Heart left ventricle (tissue), 13 donors: ENCODE measurements at regions not wholly inside any gene's neighbourhood (a gene's known extent, or its start where the extent isn't known, plus 50 kb on each side); places are given as distances from the start of the nearest gene placed in this dataset.

Experiments
- POLR2A ChIP-seq, 2 donors: fragments of 450-650 bp; IDR thresholded peaks; one replicate each; pipeline ENCODE4 v1.6.1; 2017; ENCODE audit warnings: antibody characterized with exemption in 2 of 2, mild to moderate bottlenecking in 2 of 2, moderate library complexity in 2 of 2
- TF ChIP-seq, protein P1 (sequence below), 12 donors: fragments of 200-600 bp; sonication (generic) in 4 of 12; IDR thresholded peaks; one replicate each; pipeline versions ENCODE4 v1.5.0 to v1.8.0; 2018 to 2022; ENCODE audit warnings: antibody characterized with exemption in 12 of 12, mild to moderate bottlenecking in 5 of 12
- donor health status: ischemic (EF 13 %, LVEDD 7.1; RV severe dilation, severe dysfunction).
- donor health status: DM: no; HTN: yes; CAD: no.
- donor health status: DM: no; HTN: no; CAD: no.
- donor health status: ischemic (EF 25% LVEDD 6.9; RV normal size, moderate dysfunction).
- donor health status: ischemic (EF 25% LVEDD 5.7; RV mildly dilated, moderate dysfunction).
- donor health status: ischemic (EF 35%, LVEDD 5.7; RV mildly dilated, moderate dysfunction).
- donor health status: nonischemic (EF 11% LVEDD 7.7; RV severe dilation, severe dysfunction).
- donor health status: DM: yes; HTN: yes; CAD: no.
- donor health status: PGD.
- donor health status: ischemic (EF 29% LVEDD 5.4; RV normal size, mild dysfunction).
- donor health status: nonischemic (EF 23%, LVEDD 6.1; RV moderate dilation, normal function).

DNA sequence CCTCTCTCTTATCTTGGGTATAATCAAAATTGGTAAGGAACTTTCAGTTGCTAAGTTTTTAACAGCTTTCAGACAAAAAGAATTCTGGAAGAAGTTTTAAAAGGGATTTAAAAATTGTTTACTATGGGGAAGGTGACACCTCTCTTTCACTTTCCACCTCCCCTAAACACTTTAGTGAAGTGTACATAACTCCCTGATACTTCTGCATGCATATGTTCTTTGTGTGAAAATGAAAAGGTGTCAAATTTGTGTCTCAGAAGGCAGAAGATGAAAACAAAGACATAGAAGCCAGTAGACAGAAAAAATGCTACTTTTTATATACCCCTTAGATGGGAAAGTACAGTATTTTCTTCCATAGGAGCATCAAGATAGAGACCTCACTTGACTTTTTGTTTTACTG lies 117.8 kb downstream of the TMEM26 start:
- TF ChIP-seq, protein P1, sequence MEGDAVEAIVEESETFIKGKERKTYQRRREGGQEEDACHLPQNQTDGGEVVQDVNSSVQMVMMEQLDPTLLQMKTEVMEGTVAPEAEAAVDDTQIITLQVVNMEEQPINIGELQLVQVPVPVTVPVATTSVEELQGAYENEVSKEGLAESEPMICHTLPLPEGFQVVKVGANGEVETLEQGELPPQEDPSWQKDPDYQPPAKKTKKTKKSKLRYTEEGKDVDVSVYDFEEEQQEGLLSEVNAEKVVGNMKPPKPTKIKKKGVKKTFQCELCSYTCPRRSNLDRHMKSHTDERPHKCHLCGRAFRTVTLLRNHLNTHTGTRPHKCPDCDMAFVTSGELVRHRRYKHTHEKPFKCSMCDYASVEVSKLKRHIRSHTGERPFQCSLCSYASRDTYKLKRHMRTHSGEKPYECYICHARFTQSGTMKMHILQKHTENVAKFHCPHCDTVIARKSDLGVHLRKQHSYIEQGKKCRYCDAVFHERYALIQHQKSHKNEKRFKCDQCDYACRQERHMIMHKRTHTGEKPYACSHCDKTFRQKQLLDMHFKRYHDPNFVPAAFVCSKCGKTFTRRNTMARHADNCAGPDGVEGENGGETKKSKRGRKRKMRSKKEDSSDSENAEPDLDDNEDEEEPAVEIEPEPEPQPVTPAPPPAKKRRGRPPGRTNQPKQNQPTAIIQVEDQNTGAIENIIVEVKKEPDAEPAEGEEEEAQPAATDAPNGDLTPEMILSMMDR (IDR thresholded peaks at IDR 0.05) = no peak
- no peak for TF ChIP-seq POLR2A (IDR thresholded peaks at IDR 0.05)
